ENCODE measurements at regions not wholly inside any gene's neighbourhood (a gene's known extent, or its start where the extent isn't known, plus 50 kb on each side); places are given as distances from the start of the nearest gene placed in this dataset.

- DNase-seq: no peak
These were observed 333.1 kb upstream of the RAG2 start for GRCh38 chr11:36931139-36931538.

GRCh38 chr11:36930256-36930655 lies 332.2 kb upstream of the RAG2 start:
- DNase-seq: no peak

- no peak for DNase-seq
These were observed 331.4 kb upstream of the RAG2 start for GRCh38 chr11:36929401-36929800.

- no peak for DNase-seq
These were observed 330.6 kb upstream of the RAG2 start for GRCh38 chr11:36928621-36929020.

- no peak for DNase-seq
These were observed 301.8 kb upstream of the RAG2 start for GRCh38 chr11:36899800-36900199.

- DNase-seq: no peak
These were observed 292.8 kb upstream of the RAG2 start for GRCh38 chr11:36890841-36891240.

- no peak for DNase-seq
These were observed 292.2 kb upstream of the RAG2 start for GRCh38 chr11:36890121-36890679.

GRCh38 chr11:36885154-36885553 lies 287.1 kb upstream of the RAG2 start:
- DNase-seq: no peak

GRCh38 chr11:36878737-36879136 lies 280.7 kb upstream of the RAG2 start:
- DNase-seq: no peak

GRCh38 chr11:36877149-36877548 lies 279.1 kb upstream of the RAG2 start:
- no peak for DNase-seq

GRCh38 chr11:36876266-36876665 lies 278.2 kb upstream of the RAG2 start:
- no peak for DNase-seq

GRCh38 chr11:36874291-36874690 lies 276.3 kb upstream of the RAG2 start:
- no peak for DNase-seq

GRCh38 chr11:36870361-36870760 lies 272.3 kb upstream of the RAG2 start:
- no peak for DNase-seq

- no peak for DNase-seq
These were observed 270.3 kb upstream of the RAG2 start for GRCh38 chr11:36868380-36868779.

GRCh38 chr11:36865846-36866245 lies 267.8 kb upstream of the RAG2 start:
- no peak for DNase-seq

GRCh38 chr11:36854875-36855274 lies 256.8 kb upstream of the RAG2 start:
- no peak for DNase-seq

- no peak for DNase-seq
These were observed 250.6 kb upstream of the RAG2 start for GRCh38 chr11:36848660-36849059.

GRCh38 chr11:36840378-36840777 lies 242.3 kb upstream of the RAG2 start:
- DNase-seq: no peak

GRCh38 chr11:36837831-36838437 lies 239.9 kb upstream of the RAG2 start:
- DNase-seq: no peak

- DNase-seq: no peak
These were observed 227.2 kb upstream of the RAG2 start for GRCh38 chr11:36825251-36825650.

GRCh38 chr11:36824349-36824748 lies 226.3 kb upstream of the RAG2 start:
- DNase-seq: no peak

- no peak for DNase-seq
These were observed 224.8 kb upstream of the RAG2 start for GRCh38 chr11:36822829-36823228.

- DNase-seq: no peak
These were observed 220.4 kb upstream of the RAG2 start for GRCh38 chr11:36818410-36818809.

- DNase-seq: no peak
These were observed 219.4 kb upstream of the RAG2 start for GRCh38 chr11:36817336-36817965.

GRCh38 chr11:36809303-36809702 lies 211.3 kb upstream of the RAG2 start:
- DNase-seq: no peak
